ENCODE measurements at regions not wholly inside any gene's neighbourhood (a gene's known extent, or its start where the extent isn't known, plus 50 kb on each side); places are given as distances from the start of the nearest gene placed in this dataset.

DNA sequence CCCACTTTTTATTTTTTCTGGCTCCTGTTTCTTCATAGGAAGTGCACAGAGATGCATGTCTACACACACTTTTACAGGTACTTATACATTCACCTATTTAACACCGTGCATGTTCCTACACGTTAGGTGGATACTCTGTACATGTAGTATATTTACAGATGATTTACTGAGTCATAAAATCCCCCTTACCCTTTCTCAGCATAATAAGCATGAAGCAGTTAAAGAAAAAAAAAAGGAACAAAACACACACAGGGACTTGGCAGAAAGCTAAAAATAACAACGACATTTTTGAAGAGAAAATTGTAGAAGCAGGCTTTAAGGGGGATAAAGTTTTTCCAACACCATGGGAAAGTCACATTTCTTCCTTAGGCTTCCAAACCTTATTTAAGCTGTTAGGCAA, 96.4 kb upstream of the IQCM start:
- TF ChIP-seq, protein P1, sequence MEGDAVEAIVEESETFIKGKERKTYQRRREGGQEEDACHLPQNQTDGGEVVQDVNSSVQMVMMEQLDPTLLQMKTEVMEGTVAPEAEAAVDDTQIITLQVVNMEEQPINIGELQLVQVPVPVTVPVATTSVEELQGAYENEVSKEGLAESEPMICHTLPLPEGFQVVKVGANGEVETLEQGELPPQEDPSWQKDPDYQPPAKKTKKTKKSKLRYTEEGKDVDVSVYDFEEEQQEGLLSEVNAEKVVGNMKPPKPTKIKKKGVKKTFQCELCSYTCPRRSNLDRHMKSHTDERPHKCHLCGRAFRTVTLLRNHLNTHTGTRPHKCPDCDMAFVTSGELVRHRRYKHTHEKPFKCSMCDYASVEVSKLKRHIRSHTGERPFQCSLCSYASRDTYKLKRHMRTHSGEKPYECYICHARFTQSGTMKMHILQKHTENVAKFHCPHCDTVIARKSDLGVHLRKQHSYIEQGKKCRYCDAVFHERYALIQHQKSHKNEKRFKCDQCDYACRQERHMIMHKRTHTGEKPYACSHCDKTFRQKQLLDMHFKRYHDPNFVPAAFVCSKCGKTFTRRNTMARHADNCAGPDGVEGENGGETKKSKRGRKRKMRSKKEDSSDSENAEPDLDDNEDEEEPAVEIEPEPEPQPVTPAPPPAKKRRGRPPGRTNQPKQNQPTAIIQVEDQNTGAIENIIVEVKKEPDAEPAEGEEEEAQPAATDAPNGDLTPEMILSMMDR (IDR thresholded peaks at IDR 0.05) = no peak
- TF ChIP-seq POLR2A (IDR thresholded peaks at IDR 0.05) (no peak), EP300 (IDR thresholded peaks at IDR 0.05) (no peak)
